Stomach (tissue), 8 donors: ENCODE measurements at regions not wholly inside any gene's neighbourhood (a gene's known extent, or its start where the extent isn't known, plus 50 kb on each side); places are given as distances from the start of the nearest gene placed in this dataset.

Experiments
- DNase-seq, 2 donors: peaks; one replicate each; pipeline versions ENCODE4 v3.0.0 to v3.0.0-alpha.2; 2013 to 2019
- H3K27ac ChIP-seq, 5 donors: fragments of 200-600 bp in 4 of 5; sonication (generic) in 4 of 5; one replicate each; pipeline ENCODE4 v1.5.1; 2013 to 2019; ENCODE audit warnings: mild to moderate bottlenecking in 1 of 5, moderate library complexity in 1 of 5
- H3K27me3 ChIP-seq, 3 donors: fragments of 200-600 bp; sonication (generic); one replicate each; pipeline ENCODE4 v1.5.1; 2017 to 2019; ENCODE audit warnings: mixed run types in 1 of 3
- H3K36me3 ChIP-seq, 4 donors: fragments of 200-600 bp; sonication (generic); 1 replicate in 3 of 4; 2 replicates in 1 of 4; pipeline ENCODE4 v1.5.1; 2016 to 2019
- H3K4me1 ChIP-seq, 4 donors: fragments of 200-600 bp; sonication (generic); one replicate each; pipeline ENCODE4 v1.5.1; 2016 to 2019
- H3K4me3 ChIP-seq, 4 donors: fragments of 200-600 bp; sonication (generic) in 3 of 4; one replicate each; pipeline ENCODE4 v1.5.1; 2016 to 2019; ENCODE audit warnings: mild to moderate bottlenecking in 1 of 4
- H3K9me3 ChIP-seq, 4 donors: fragments of 200-600 bp; sonication (generic); one replicate each; pipeline ENCODE4 v1.5.1; 2016 to 2019
- EP300 ChIP-seq: sonication (generic); formaldehyde crosslinking; IDR thresholded peaks from one replicate; pipeline ENCODE4 v1.6.1; 2017; ENCODE audit warnings: antibody characterized with exemption
- POLR2A ChIP-seq, 4 donors: fragments of 450-650 bp; IDR thresholded peaks; one replicate each; pipeline ENCODE4 v1.6.1; 2016; ENCODE audit warnings: antibody characterized with exemption in 4 of 4, control low read depth in 2 of 4, mild to moderate bottlenecking in 1 of 4, moderate library complexity in 1 of 4
- POLR2AphosphoS5 ChIP-seq, 3 donors: sonication (generic); formaldehyde crosslinking; IDR thresholded peaks; one replicate each; pipeline ENCODE4 v1.6.1; 2016; ENCODE audit warnings: antibody characterized with exemption in 3 of 3
- WGBS, 5 donors: extraction: QIAGEN DNeasy Blood & Tissue Kit in 3 of 5; methylation state at CpG; one replicate each; pipeline versions ENCODE4 v1.1.5 to v1.1.7; 2013 to 2018; 5-methylcytosine and 5-hydroxymethylcytosine counted together
- intact Hi-C: fragments of 100-400 bp; cut with DNase I; formaldehyde crosslinking; loops from one replicate; pipeline ENCODE4 v1.15.1; 2023; ENCODE audit warnings: low total_unique reads
- TF ChIP-seq, protein P1 (sequence below), 7 experiments: fragments of 450-650 bp in 4 of 7; fragments of 200-600 bp in 3 of 7; sonication (generic) in 3 of 7; IDR thresholded peaks; one replicate each; pipeline ENCODE4 v1.5.1; 2016 to 2019; ENCODE audit warnings: antibody characterized with exemption in 7 of 7, control low read depth in 2 of 7, mild to moderate bottlenecking in 1 of 7
- donor health status: healthy with polysubstance abuse.
- donor health status: Bipolar disorder and iron deficiency.
- donor health status: healthy.

DNA sequence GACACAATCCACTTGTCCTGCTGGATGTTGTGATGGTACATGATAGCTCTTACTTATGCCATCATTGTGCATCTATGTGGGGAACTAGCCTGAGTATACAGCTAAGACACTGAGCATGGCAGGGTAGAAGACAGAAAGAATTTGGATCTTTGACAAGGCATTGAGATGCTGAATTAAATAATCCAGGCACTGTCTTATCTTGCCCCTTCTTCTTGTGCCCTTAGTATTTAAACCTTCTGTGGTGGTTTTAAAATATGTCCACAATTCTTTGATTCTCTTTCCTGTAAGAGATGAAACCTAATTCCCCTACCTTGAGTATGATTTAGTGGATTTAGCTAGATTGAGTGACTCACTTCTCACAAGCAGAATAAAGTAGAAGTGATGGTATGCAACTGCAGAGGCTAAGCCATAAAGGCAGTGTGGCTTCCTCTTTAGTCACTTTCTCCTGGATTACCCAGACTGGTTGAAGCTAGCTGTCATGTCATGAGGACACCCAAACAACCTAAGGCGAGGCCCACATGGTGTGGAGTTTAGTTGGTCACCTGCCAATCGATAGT is 174.0 kb upstream of the NREP start:
- no peak overlapping the region for H3K27ac ChIP-seq
- H3K4me1 ChIP-seq = peaks cover 0 to 6% (median 0%) of the 10 kb centered on the region in 4 donors
- H3K4me3 ChIP-seq = no peak overlapping the region
- H3K36me3 ChIP-seq = no peaks in the 10 kb centered on the region
- no peaks in the 10 kb centered on the region for H3K9me3 ChIP-seq
- TF ChIP-seq POLR2A (IDR thresholded peaks at IDR 0.05) = no peak
- TF ChIP-seq EP300 = no peak
- TF ChIP-seq POLR2AphosphoS5 (IDR thresholded peaks at IDR 0.05) = no peak
- TF ChIP-seq, protein P1, sequence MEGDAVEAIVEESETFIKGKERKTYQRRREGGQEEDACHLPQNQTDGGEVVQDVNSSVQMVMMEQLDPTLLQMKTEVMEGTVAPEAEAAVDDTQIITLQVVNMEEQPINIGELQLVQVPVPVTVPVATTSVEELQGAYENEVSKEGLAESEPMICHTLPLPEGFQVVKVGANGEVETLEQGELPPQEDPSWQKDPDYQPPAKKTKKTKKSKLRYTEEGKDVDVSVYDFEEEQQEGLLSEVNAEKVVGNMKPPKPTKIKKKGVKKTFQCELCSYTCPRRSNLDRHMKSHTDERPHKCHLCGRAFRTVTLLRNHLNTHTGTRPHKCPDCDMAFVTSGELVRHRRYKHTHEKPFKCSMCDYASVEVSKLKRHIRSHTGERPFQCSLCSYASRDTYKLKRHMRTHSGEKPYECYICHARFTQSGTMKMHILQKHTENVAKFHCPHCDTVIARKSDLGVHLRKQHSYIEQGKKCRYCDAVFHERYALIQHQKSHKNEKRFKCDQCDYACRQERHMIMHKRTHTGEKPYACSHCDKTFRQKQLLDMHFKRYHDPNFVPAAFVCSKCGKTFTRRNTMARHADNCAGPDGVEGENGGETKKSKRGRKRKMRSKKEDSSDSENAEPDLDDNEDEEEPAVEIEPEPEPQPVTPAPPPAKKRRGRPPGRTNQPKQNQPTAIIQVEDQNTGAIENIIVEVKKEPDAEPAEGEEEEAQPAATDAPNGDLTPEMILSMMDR (IDR thresholded peaks at IDR 0.05) = no peak
- H3K27me3 ChIP-seq = no peaks in the 10 kb centered on the region
- 77 to 84% (median 83%) methylated on average over 2 of the region's 2 CpGs for WGBS, 5 donors
- intact Hi-C loops = no loop called here
- no peak for DNase-seq

GRCh38 chr5:111930449-111930848 is 173.5 kb upstream of the NREP start:
- Histone ChIP-seq H3K27ac (no peak overlapping the region), H3K9me3 (no peaks in the 10 kb centered on the region), H3K36me3 (no peaks in the 10 kb centered on the region), H3K4me3 (no peak overlapping the region), H3K4me1 (peaks cover 0 to 6% (median 0%) of the 10 kb centered on the region in 4 donors), H3K27me3 (no peaks in the 10 kb centered on the region)
- WGBS, 5 donors = 64 to 84% (median 77%) methylated on average over 1 of the region's 1 CpG
- DNase-seq = no peak
- TF ChIP-seq EP300 (no peak), POLR2AphosphoS5 (IDR thresholded peaks at IDR 0.05) (no peak), POLR2A (IDR thresholded peaks at IDR 0.05) (no peak)
- TF ChIP-seq, protein P1 (IDR thresholded peaks at IDR 0.05) = no peak
- intact Hi-C loops = no loop called here

DNA sequence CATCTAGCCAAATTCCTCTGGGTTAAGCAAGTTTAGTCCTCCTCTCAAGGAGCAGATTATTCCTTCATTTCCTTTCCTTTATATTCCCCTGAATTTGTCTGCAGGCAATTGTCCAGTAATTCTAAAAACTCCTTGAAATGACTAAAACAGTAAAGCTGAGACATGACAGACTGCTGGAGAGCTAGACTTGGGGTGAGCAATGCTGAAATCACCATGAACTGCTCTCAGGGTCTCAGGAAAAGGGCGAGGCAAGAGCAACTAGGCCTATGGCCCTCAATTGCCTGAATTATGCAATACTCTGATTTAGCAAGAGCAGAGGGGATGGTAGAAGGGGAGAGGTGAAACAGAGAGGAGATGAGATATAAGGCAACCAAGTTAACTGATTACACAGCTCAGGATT is 172.9 kb upstream of the NREP start:
- no peak for DNase-seq
- no peak overlapping the region for H3K27ac ChIP-seq
- H3K9me3 ChIP-seq = no peaks in the 10 kb centered on the region
- WGBS, 5 donors = 58 to 79% (median 70%) methylated on average over 1 of the region's 1 CpG
- H3K4me3 ChIP-seq = no peak overlapping the region
- peaks cover 0 to 6% (median 0%) of the 10 kb centered on the region in 4 donors for H3K4me1 ChIP-seq
- intact Hi-C loops = no loop called here
- TF ChIP-seq POLR2A (IDR thresholded peaks at IDR 0.05) = no peak
- TF ChIP-seq POLR2AphosphoS5 (IDR thresholded peaks at IDR 0.05) = no peak
- TF ChIP-seq, protein P1 (IDR thresholded peaks at IDR 0.05) = no peak
- TF ChIP-seq EP300 = no peak
- H3K36me3 ChIP-seq = no peaks in the 10 kb centered on the region
- H3K27me3 ChIP-seq = no peaks in the 10 kb centered on the region

GRCh38 chr5:111929261-111929660 is 172.3 kb upstream of the NREP start:
- no peak for TF ChIP-seq EP300
- TF ChIP-seq POLR2A (IDR thresholded peaks at IDR 0.05) = no peak
- TF ChIP-seq POLR2AphosphoS5 (IDR thresholded peaks at IDR 0.05) = no peak
- TF ChIP-seq, protein P1 (IDR thresholded peaks at IDR 0.05) = no peak
- H3K4me3 ChIP-seq = no peak overlapping the region
- DNase-seq = no peak
- intact Hi-C loops = no loop called here
- no peaks in the 10 kb centered on the region for H3K27me3 ChIP-seq
- H3K27ac ChIP-seq = no peak overlapping the region
- no peaks in the 10 kb centered on the region for H3K36me3 ChIP-seq
- H3K9me3 ChIP-seq = no peaks in the 10 kb centered on the region
- peaks cover 0 to 6% (median 0%) of the 10 kb centered on the region in 4 donors for H3K4me1 ChIP-seq
